GM12892 (cell line): ENCODE measurements at regions not wholly inside any gene's neighbourhood (a gene's known extent, or its start where the extent isn't known, plus 50 kb on each side); places are given as distances from the start of the nearest gene placed in this dataset.

Source experiments
- POLR2A ChIP-seq: IDR thresholded peaks from 2 replicates; pipeline ENCODE4 v1.6.1; 2011; ENCODE audit warnings: low read depth, low read length, control low read depth
- TAF1 ChIP-seq: IDR thresholded peaks from 2 replicates; pipeline ENCODE4 v1.6.1; 2011; ENCODE audit warnings: low read depth, mild to moderate bottlenecking, control low read depth, low read length, borderline replicate concordance

DNA sequence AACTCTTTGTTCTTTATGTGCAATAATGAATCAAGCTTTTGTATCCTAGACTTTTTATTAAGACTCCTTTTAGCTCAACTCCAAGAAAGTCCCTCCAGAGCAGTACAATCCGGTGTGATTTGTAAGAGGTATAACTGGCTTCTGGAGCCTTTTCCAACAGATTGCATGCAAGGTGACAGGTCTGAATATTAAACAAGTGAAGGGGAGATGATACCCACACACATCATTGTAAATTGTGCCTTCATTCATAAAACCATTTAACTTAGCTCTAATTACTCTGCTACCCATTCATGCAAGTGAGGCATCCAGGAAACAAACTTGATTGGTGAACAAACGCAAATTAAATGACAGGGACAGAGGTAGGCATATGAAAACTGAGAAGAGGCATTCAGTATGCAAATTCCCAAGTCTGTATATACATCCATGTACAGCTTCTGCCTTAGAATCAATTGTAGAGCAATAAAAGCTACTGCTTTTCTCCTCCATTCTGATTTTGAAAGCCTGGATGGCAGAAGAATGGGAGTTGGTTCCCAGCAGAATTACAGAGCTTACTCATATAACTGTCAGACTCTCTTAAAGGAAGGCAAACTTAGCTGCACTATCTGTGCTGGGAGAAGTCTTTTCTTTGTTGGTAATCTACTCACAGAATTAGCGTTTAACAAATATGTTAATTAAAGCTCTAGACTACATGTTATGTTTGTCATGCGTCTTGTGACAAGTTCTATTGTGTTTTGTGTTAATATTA, 261.0 kb upstream of the CDH6 start:
- TF ChIP-seq TAF1 (no peak), POLR2A (no peak)
